Activated naive CD8-positive, alpha-beta T cell treated with anti-CD3 and anti-CD28 coated beads for 36 hours (primary cell): ENCODE measurements at regions not wholly inside any gene's neighbourhood (a gene's known extent, or its start where the extent isn't known, plus 50 kb on each side); places are given as distances from the start of the nearest gene placed in this dataset.

ENCODE experiments used
- DNase-seq: peaks from one replicate; pipeline ENCODE4 v3.0.0; 2021
- H3K27ac Mint-ChIP-seq: one replicate; pipeline ENCODE4 v1.8.0; 2022; ENCODE audit warnings: mild to moderate bottlenecking, moderate library complexity, mixed read lengths
- H3K27me3 Mint-ChIP-seq: one replicate; pipeline ENCODE4 v1.8.0; 2022; ENCODE audit warnings: mild to moderate bottlenecking, mixed read lengths
- H3K36me3 Mint-ChIP-seq: one replicate; pipeline ENCODE4 v1.8.0; 2021; ENCODE audit warnings: mild to moderate bottlenecking, mixed read lengths
- H3K4me1 Mint-ChIP-seq: one replicate; pipeline ENCODE4 v1.8.0; 2021; ENCODE audit warnings: mixed read lengths
- H3K4me3 Mint-ChIP-seq: one replicate; pipeline ENCODE4 v1.8.0; 2022; ENCODE audit warnings: mild to moderate bottlenecking, moderate library complexity, mixed read lengths
- H3K9me3 Mint-ChIP-seq: one replicate; pipeline ENCODE4 v1.8.0; 2022; ENCODE audit warnings: mixed read lengths

DNA sequence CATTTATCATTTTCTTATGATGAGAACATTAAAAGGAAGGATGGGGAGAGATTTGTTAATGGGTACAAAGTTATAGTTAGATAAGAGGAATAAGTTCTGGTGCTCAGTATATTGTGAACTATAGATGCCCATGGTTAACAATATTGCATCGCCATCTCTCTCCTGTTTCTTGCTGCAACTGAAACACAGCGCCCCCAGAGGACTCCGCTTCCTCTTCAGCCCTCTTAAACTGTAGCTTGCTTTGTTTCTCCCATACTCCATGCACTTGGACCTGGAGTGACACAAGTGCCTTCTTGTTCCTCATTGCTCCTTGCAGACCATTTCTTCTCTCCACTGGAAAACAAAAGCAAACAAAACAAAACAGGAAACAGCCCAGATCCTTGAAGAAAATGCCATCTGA lies 70.1 kb upstream of the NTPCR start:
- H3K9me3 Mint-ChIP-seq = peaks cover 1% of the 10 kb centered on the region
- no peaks in the 10 kb centered on the region for H3K36me3 Mint-ChIP-seq
- H3K27ac Mint-ChIP-seq = no peak overlapping the region
- DNase-seq = no peak
- H3K4me1 Mint-ChIP-seq = peaks cover 9% of the 10 kb centered on the region
- no peaks in the 10 kb centered on the region for H3K27me3 Mint-ChIP-seq
- no peak overlapping the region for H3K4me3 Mint-ChIP-seq

DNA sequence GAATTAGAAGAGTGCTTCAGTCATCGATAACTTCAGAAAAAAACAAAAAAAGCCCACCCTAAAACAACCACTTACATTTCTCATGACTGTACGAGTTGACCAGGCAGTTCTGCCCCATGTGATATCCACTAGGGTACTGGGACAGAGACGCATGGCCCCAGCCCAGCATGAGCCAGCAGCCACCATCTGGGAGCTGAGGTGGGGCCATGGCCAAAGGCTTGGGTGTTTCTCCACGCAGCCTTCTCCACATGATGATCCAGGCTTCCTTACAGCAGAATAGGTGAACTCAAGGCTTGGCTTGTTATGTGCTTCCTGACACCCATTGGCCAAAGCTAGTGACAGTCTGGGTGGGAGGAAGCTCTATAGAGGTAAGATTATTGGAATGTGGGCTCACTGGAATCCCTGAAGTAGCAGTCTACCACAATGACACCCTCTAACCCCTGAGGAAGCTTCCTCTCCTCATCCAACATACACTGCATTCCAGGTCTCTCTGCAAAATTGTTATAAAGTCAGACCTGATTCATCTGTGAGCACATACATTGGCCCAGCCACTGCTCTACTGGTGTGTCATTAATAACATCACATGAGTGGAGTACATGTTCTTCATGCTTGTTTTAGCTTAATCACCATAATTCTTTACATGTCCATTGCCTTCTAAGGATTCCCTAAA lies 66.3 kb upstream of the NTPCR start:
- H3K36me3 Mint-ChIP-seq = no peaks in the 10 kb centered on the region
- H3K27me3 Mint-ChIP-seq = peaks cover 2% of the 10 kb centered on the region
- H3K9me3 Mint-ChIP-seq = no peaks in the 10 kb centered on the region
- no peak overlapping the region for H3K4me3 Mint-ChIP-seq
- H3K27ac Mint-ChIP-seq = no peak overlapping the region
- no peaks in the 10 kb centered on the region for H3K4me1 Mint-ChIP-seq
- no peak for DNase-seq

DNA sequence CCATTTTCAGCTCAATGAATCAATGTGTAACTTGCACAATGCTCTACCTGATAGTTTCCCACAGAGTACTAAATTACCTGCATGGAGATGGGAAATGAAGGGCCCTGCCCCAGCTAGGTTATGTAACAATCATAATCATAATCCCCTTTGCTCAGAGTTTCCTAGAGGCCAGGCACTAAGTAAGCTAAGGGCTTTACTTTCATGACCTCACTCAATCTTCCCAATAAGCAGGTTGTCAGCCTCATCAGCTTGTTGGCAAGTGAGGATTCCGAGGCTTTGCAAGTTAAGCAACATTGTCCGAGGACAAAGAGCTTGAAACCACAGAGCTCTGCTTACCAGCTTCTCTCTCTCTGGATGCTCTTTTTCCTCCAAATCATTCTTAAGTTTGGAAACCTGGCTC lies 64.1 kb upstream of the NTPCR start:
- DNase-seq = no peak
- Mint-ChIP-seq H3K4me3 (no peak overlapping the region), H3K4me1 (peaks cover 4% of the 10 kb centered on the region), H3K36me3 (no peaks in the 10 kb centered on the region), H3K9me3 (no peaks in the 10 kb centered on the region), H3K27me3 (peaks cover 2% of the 10 kb centered on the region), H3K27ac (no peak overlapping the region)

DNA sequence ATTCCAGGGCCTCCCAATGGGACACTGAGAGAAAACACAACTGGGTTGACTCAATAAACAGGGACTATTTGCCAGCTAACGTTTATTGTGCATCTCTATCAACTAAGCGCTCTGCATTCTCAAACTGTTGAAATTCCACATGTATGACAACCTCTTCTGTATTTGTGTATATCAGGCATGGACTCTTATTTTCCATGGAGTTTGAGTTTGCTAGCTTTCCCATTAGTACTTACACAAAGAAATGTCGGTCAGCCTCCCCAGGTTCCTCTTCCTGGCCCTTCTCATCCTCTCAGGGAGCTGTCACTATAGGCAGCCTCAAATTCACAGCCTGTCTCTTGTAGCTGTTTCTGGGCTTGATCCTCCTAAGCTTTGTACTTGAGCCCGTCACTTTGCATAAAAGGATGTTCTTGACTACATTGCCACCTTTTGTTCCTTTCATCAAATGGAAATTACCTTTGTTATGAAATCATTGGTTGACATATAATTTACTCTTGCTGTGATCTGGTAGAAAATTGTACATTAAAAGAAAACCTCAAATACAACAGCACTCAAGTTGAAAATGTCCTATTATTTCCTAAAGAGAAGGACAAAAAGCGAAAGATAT lies 60.0 kb upstream of the NTPCR start:
- DNase-seq = no peak
- peaks cover 4% of the 10 kb centered on the region for H3K4me1 Mint-ChIP-seq
- no peak overlapping the region for H3K27ac Mint-ChIP-seq
- H3K9me3 Mint-ChIP-seq = peaks cover 6% of the 10 kb centered on the region
- H3K36me3 Mint-ChIP-seq = no peaks in the 10 kb centered on the region
- H3K4me3 Mint-ChIP-seq = no peak overlapping the region
- H3K27me3 Mint-ChIP-seq = peaks cover 2% of the 10 kb centered on the region

DNA sequence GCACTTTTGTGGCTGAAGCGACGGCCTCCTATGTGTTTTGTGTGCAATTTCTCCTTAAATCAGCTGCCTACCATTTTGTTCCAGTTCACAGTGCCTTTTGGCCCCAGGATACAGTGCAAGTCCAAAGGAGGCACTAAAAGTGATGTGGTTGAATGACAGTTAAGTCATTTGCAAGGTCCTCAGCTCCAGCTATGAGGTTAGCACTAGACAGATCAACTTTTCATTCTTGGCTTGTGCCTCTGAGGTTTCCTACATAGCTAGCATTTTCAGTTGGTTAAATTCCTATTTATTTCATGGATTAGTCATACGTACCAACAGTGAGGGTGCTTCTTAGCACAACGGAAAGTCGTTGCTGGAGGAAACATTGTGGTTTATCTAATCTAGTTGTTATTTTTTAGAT lies 59.3 kb upstream of the NTPCR start:
- Mint-ChIP-seq H3K36me3 (no peaks in the 10 kb centered on the region), H3K27me3 (peaks cover 2% of the 10 kb centered on the region), H3K4me3 (no peak overlapping the region), H3K9me3 (peaks cover 6% of the 10 kb centered on the region), H3K4me1 (peaks cover 4% of the 10 kb centered on the region), H3K27ac (no peak overlapping the region)
- DNase-seq = no peak

DNA sequence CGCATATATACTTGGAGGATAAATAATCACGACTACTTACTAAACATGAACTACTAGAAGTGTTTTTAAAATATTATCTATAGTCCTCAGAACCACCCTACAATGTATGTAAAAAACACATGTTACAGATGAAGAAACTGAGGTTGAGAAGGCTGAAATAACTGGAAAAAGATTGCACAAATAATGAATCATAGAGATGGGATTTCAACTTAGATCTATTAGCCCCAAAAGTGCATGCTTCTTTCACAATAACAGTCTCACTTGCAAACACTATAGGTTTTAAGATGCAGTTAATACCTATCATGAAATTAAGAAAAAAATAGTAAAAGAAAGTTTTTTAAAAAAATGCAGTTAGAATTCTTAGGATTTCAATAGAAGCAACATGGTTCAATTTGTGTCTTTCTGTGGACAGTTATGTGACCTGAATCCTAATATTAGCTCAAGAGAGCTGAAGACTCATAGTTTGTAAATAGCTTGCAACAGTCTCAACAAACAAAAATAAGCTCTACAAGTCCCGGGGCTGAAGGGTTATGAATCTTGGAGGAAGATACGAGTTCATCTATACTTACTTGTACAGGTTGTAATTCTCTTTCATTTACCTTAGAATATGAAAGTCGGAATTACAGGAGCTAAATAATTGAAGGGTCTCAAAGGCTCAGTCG lies 58.6 kb upstream of the NTPCR start:
- H3K4me3 Mint-ChIP-seq = no peak overlapping the region
- no peak for DNase-seq
- H3K27me3 Mint-ChIP-seq = peaks cover 2% of the 10 kb centered on the region
- H3K9me3 Mint-ChIP-seq = peaks cover 6% of the 10 kb centered on the region
- H3K36me3 Mint-ChIP-seq = no peaks in the 10 kb centered on the region
- H3K4me1 Mint-ChIP-seq = peaks cover 4% of the 10 kb centered on the region
- no peak overlapping the region for H3K27ac Mint-ChIP-seq

DNA sequence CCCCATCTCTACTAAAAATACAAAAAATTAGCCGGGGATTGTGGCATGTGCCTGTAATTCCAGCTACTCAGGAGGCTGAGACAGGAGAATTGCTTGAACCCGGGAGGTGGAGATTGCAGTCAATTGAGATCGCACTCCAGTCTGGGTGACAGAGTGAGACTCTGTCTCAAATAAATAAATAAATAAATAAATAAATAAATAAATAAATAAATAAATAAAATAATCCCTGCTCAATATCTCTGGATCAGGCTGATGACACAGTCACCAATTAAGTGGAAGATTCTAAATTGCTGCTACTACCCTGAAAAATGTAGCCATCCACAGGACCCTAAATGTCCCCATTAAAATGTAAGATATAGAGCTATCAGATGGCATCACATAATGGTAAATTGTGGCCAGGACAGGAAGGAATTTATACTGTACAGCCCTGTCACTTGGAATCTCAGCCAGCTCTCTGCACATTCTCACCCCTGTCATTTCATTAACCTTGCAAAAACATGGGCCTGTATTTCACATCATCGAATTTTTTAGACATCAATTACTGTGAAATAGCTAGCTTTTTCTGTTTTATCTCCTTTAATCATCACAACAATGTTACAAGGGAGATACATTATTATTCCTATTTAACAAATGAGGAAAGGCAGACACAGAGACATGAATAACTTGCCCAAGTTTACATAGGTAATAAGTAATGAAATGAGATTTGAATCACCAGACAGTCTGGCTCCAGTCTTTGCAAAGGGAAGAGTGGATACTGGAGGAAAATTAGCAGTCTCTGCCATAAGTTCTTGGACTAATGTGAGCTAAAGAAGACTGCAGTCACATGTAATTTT lies 56.7 kb upstream of the NTPCR start:
- peaks cover 6% of the 10 kb centered on the region for H3K9me3 Mint-ChIP-seq
- H3K27me3 Mint-ChIP-seq = peaks cover 5% of the 10 kb centered on the region
- no peaks in the 10 kb centered on the region for H3K36me3 Mint-ChIP-seq
- H3K4me1 Mint-ChIP-seq = peaks cover 4% of the 10 kb centered on the region
- H3K4me3 Mint-ChIP-seq = no peak overlapping the region
- no peak overlapping the region for H3K27ac Mint-ChIP-seq
- DNase-seq = no peak

DNA sequence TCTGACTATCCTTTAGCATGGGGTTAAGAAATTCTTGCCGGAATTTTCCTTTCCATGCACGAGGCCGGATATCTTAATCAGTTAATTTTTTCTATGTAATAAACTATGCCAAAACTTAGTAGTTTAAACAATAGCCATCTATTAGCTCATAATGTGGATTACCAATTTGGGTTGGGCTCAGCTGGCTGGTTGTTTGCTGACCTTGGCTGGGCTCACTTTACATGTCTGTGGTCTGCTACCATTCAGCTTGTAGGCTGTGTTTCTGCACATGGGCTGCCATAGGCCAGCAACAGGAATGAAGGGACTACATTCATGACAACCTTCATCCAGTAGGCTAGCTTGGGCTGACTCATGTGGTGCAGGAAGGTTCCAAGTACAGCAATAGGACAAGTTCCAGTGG lies 56.0 kb upstream of the NTPCR start:
- peaks cover 5% of the 10 kb centered on the region for H3K27me3 Mint-ChIP-seq
- peaks cover 4% of the 10 kb centered on the region for H3K4me1 Mint-ChIP-seq
- DNase-seq = no peak
- no peak overlapping the region for H3K4me3 Mint-ChIP-seq
- H3K9me3 Mint-ChIP-seq = peaks cover 6% of the 10 kb centered on the region
- H3K36me3 Mint-ChIP-seq = no peaks in the 10 kb centered on the region
- no peak overlapping the region for H3K27ac Mint-ChIP-seq

DNA sequence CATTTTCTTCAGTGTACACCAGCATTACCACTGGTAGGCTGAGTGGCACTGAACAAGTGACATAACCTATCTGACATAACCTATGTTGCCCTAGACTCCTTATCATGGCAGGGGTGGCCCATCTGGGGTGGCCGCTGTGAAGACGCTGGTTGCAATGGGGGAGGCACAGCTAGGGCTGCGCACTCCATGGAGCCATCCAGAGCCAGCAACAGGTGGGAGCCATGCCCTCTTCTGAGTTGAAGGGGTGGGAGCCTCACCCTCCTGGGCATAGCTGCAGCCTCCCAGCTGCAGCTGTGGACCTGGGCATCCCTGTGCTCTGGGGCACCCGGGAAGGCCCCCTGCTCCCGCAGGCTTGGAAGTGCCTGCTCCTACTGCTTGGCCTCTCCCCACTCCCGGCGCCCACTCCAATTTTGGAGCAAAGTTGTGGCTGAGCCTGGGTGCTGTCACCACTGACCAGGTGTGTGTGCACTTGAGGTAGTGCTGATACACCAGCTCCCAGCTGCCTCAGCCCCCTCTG lies 52.4 kb upstream of the NTPCR start:
- no peak overlapping the region for H3K27ac Mint-ChIP-seq
- H3K36me3 Mint-ChIP-seq = no peaks in the 10 kb centered on the region
- peaks cover 5% of the 10 kb centered on the region for H3K27me3 Mint-ChIP-seq
- DNase-seq = no peak
- H3K4me3 Mint-ChIP-seq = no peak overlapping the region
- peaks cover 3% of the 10 kb centered on the region for H3K4me1 Mint-ChIP-seq
- peaks cover 5% of the 10 kb centered on the region for H3K9me3 Mint-ChIP-seq

DNA sequence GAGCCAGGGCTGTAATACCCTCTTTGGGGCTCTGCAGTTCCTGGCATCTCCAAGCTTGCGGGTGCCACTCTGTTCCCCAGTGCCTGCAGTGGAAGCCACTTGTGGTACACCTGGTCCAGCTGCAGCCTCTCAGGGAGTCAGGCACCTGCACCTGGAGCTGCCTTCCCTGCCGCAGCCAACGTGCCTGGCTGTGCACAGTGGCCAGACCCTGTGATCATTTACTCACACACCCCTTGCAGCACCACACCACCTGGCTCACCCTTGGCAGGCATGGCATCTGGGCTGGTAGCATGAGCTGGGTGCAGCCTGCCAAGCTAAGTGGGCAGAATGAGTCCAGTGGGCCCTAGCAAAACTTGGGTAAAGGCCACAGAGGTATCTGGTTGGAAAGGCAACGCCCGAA lies 51.1 kb upstream of the NTPCR start:
- peaks cover 3% of the 10 kb centered on the region for H3K4me1 Mint-ChIP-seq
- no peak overlapping the region for H3K27ac Mint-ChIP-seq
- no peaks in the 10 kb centered on the region for H3K9me3 Mint-ChIP-seq
- DNase-seq = no peak
- peaks cover 5% of the 10 kb centered on the region for H3K27me3 Mint-ChIP-seq
- H3K36me3 Mint-ChIP-seq = no peaks in the 10 kb centered on the region
- no peak overlapping the region for H3K4me3 Mint-ChIP-seq

DNA sequence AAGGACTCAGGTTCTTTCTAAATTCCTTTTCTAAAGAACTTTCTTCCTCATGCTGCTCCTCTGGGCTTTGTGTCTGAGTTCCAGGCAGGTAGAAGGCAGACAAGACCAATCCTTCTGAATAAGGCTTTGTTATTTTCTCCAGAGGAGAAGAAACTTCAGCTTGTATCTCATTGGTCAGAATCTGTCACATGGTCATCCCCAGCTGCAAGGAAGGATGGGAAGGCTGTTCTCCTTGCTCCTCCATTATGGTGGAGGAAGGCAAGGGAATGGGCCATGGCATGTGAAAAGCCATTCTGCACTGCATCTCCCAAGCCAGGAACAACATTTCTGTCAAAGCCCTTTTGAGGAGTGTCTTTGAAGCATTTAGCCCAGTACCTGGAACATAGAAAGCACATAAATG lies 50.6 kb upstream of the NTPCR start:
- peaks cover 3% of the 10 kb centered on the region for H3K4me1 Mint-ChIP-seq
- H3K27me3 Mint-ChIP-seq = peaks cover 5% of the 10 kb centered on the region
- no peak overlapping the region for H3K4me3 Mint-ChIP-seq
- no peak overlapping the region for H3K27ac Mint-ChIP-seq
- DNase-seq = no peak
- no peaks in the 10 kb centered on the region for H3K9me3 Mint-ChIP-seq
- no peaks in the 10 kb centered on the region for H3K36me3 Mint-ChIP-seq
